HG03460 (cell line): ENCODE measurements at regions not wholly inside any gene's neighbourhood (a gene's known extent, or its start where the extent isn't known, plus 50 kb on each side); places are given as distances from the start of the nearest gene placed in this dataset.
"Not testable (repeated sequence)": the region's sequence is repeated elsewhere in the genome, so short reads cannot be mapped to it uniquely, and the experiment has no call there.

Experiments
- ATAC-seq: cut with Tn5 transposase; IDR thresholded peaks from one replicate; pipeline ENCODE4 v1.9.1; 2021; ENCODE audit not compliant: unreplicated experiment

- ATAC-seq: no peak
These were observed 600.5 kb upstream of the SLIT2 start for GRCh38 chr4:19650903-19651864.

- no peak for ATAC-seq
These were observed 606.1 kb upstream of the SLIT2 start for GRCh38 chr4:19645589-19645988.

- ATAC-seq: no peak
These were observed 615.3 kb upstream of the SLIT2 start for GRCh38 chr4:19636451-19636850.

- no peak for ATAC-seq
These were observed 619.9 kb upstream of the SLIT2 start for GRCh38 chr4:19631814-19632213.

GRCh38 chr4:19623866-19624265, 627.8 kb upstream of the SLIT2 start:
- ATAC-seq: no peak

GRCh38 chr4:19615086-19615689, 636.5 kb upstream of the SLIT2 start:
- no peak for ATAC-seq

GRCh38 chr4:19614171-19614570, 637.5 kb upstream of the SLIT2 start:
- no peak for ATAC-seq

GRCh38 chr4:19596342-19596741, 655.4 kb upstream of the SLIT2 start:
- no peak for ATAC-seq

- no peak for ATAC-seq
These were observed 659.3 kb upstream of the SLIT2 start for GRCh38 chr4:19592391-19592790.

- ATAC-seq: no peak
These were observed 667.7 kb upstream of the SLIT2 start for GRCh38 chr4:19583827-19584569.

GRCh38 chr4:19580095-19580494, 671.6 kb upstream of the SLIT2 start:
- no peak for ATAC-seq

GRCh38 chr4:19579608-19580007, 672.1 kb upstream of the SLIT2 start:
- ATAC-seq: no peak

- no peak for ATAC-seq
These were observed 674.6 kb upstream of the SLIT2 start for GRCh38 chr4:19577097-19577496.

- no peak for ATAC-seq
These were observed 675.8 kb upstream of the SLIT2 start for GRCh38 chr4:19575924-19576323.

- no peak for ATAC-seq
These were observed 685.7 kb upstream of the SLIT2 start for GRCh38 chr4:19566041-19566440.

GRCh38 chr4:19562456-19562855, 689.2 kb upstream of the SLIT2 start:
- ATAC-seq: no peak

GRCh38 chr4:19557161-19557560, 694.5 kb upstream of the SLIT2 start:
- no peak for ATAC-seq

- ATAC-seq: not testable (repeated sequence)
These were observed 695.4 kb upstream of the SLIT2 start for GRCh38 chr4:19556276-19556675.

GRCh38 chr4:19547463-19547862, 704.2 kb upstream of the SLIT2 start:
- ATAC-seq: no peak

- no peak for ATAC-seq
These were observed 707.1 kb upstream of the SLIT2 start for GRCh38 chr4:19544446-19545125.
